K562 (cell line): ENCODE measurements at regions not wholly inside any gene's neighbourhood (a gene's known extent, or its start where the extent isn't known, plus 50 kb on each side); places are given as distances from the start of the nearest gene placed in this dataset.

ENCODE experiments used
- ATAC-seq: fragments of 200-7000 bp; cut with Tn5 transposase; 3 replicates; pipeline ENCODE4 v1.9.1; 2020; ENCODE audit warnings: moderate library complexity
- BruUV-seq: library from RNA; stranded (reverse); fragments of 400-500 nt; replicated peaks from 2 replicates; lab custom pipeline; 2021; lab: Mats Ljungman, UMichigan
- CTCF ChIA-PET: fragments of 300-600 bp; formaldehyde crosslinking; extraction: SDS; loops from one replicate; lab custom pipeline; 2021; ENCODE audit warnings: low intra/inter-chr PET ratio; lab: Yijun Ruan, JAX
- POLR2A ChIA-PET: fragments of 300-600, 350-650 bp; sonication (Branson Sonifier 250); formaldehyde crosslinking; extraction: SDS; loops from one replicate; lab custom pipeline; 2021; ENCODE audit warnings: antibody characterized with exemption, inconsistent platforms; lab: Yijun Ruan, JAX
- DNase-seq, 4 experiments: peaks; one replicate each; pipeline versions ENCODE4 v3.0.0 to v3.0.0-alpha.2; 2011 to 2018; ENCODE audit warnings: low spot score in 3 of 4, mixed read lengths in 3 of 4; ENCODE audit errors: extremely low read depth in 1 of 4
- FAIRE-seq: peaks from 2 replicates; lab custom pipeline; 2011; peaks lifted over from hg19 to GRCh38; lab: Jason Lieb, UNC
- H2AFZ ChIP-seq: 2 replicates; pipeline ENCODE4 v1.6.0; 2011; ENCODE audit warnings: low read depth, low read length, control low read depth, inconsistent platforms
- H3K27ac ChIP-seq: fragments of 200-600 bp; 3 replicates; pipeline ENCODE4 v1.8.0; 2011; ENCODE audit warnings: low read depth, mild to moderate bottlenecking, control low read depth, inconsistent platforms, low read length, moderate library complexity, mixed read lengths; ENCODE audit errors: extremely low read depth
- H3K27me3 ChIP-seq, 2 experiments: fragments of 300-600 bp in 1 of 2; 2 replicates in 1 of 2; 3 replicates in 1 of 2; pipeline versions ENCODE4 v1.6.0 to v1.8.0; 2011; ENCODE audit warnings: inconsistent platforms in 2 of 2, low read length in 2 of 2, mild to moderate bottlenecking in 1 of 2, mixed read lengths in 1 of 2, moderate library complexity in 1 of 2; ENCODE audit not compliant: control insufficient read depth in 2 of 2, insufficient read depth in 2 of 2
- H3K36me3 ChIP-seq: fragments of 300-600 bp; 3 replicates; pipeline ENCODE4 v1.8.0; 2011; ENCODE audit warnings: mild to moderate bottlenecking, low read length, inconsistent platforms; ENCODE audit not compliant: control insufficient read depth, insufficient read depth
- H3K4me1 ChIP-seq, 2 experiments: fragments of 200-600 bp in 1 of 2; replicated peaks in 1 of 2; 2 replicates in 1 of 2; 3 replicates in 1 of 2; pipeline versions ENCODE4 v1.5.1 to v1.8.0; 2011; ENCODE audit warnings: inconsistent platforms in 2 of 2, low read length in 2 of 2, mild to moderate bottlenecking in 1 of 2, mixed read lengths in 1 of 2, moderate library complexity in 1 of 2; ENCODE audit not compliant: control insufficient read depth in 2 of 2, insufficient read depth in 2 of 2
- H3K4me2 ChIP-seq: 2 replicates; pipeline ENCODE4 v1.6.1; 2011; ENCODE audit warnings: low read length, control low read depth, inconsistent platforms, mixed read lengths; ENCODE audit not compliant: insufficient read depth
- H3K4me3 ChIP-seq: fragments of 200-600 bp; sonication (generic), shearing (Covaris generic); 2 replicates; pipeline ENCODE4 v1.5.1; 2016; ENCODE audit warnings: control low read depth, inconsistent platforms
- H3K79me2 ChIP-seq: fragments of 200-600 bp; 3 replicates; pipeline ENCODE4 v1.8.0; 2011; ENCODE audit warnings: low read length, inconsistent platforms; ENCODE audit not compliant: control insufficient read depth, insufficient read depth
- H3K9ac ChIP-seq, 2 experiments: 2 replicates each; pipeline versions ENCODE4 v1.6.0 to v1.6.1; 2011; ENCODE audit warnings: low read depth in 2 of 2, low read length in 2 of 2, control low read depth in 1 of 2, inconsistent platforms in 1 of 2, mild to moderate bottlenecking in 1 of 2, mixed read lengths in 1 of 2; ENCODE audit not compliant: insufficient read depth in 1 of 2
- H3K9me1 ChIP-seq: one replicate; pipeline ENCODE4 v1.6.0; 2011; ENCODE audit warnings: inconsistent platforms, mild to moderate bottlenecking, low read length, moderate library complexity; ENCODE audit not compliant: control insufficient read depth, insufficient read depth
- H3K9me3 ChIP-seq: replicated peaks from 2 replicates; pipeline ENCODE4 v1.5.1; 2011; ENCODE audit warnings: low read depth, low read length, inconsistent platforms; ENCODE audit not compliant: control insufficient read depth, insufficient read depth
- H4K20me1 ChIP-seq: replicated peaks from 2 replicates; pipeline ENCODE4 v1.6.1; 2011; ENCODE audit warnings: low read length, inconsistent platforms, mixed read lengths; ENCODE audit not compliant: control insufficient read depth, insufficient read depth
- BMI1 ChIP-seq: fragments of 150-350 bp; IDR thresholded peaks from 2 replicates; pipeline ENCODE4 v1.6.1; 2014; ENCODE audit warnings: low read length
- CHD1 ChIP-seq: fragments of 200-600 bp; sonication (generic); IDR thresholded peaks from one replicate; pipeline ENCODE4 v1.6.1; 2012; ENCODE audit warnings: mild to moderate bottlenecking, moderate library complexity, low read length, inconsistent platforms
- POLR3G ChIP-seq: IDR thresholded peaks from 2 replicates; pipeline ENCODE4 v1.6.1; 2011; ENCODE audit not compliant: insufficient read length, insufficient replicate concordance; ENCODE audit errors: extremely low read depth
- SNRNP70 ChIP-seq: fragments of 200-400 bp; formaldehyde crosslinking; optimal IDR thresholded peaks from 2 replicates; pipeline ENCODE3; 2017; ENCODE audit warnings: low read depth, low read length
- SREBF1 ChIP-seq: fragments of 150-350 bp; IDR thresholded peaks from 2 replicates; pipeline ENCODE4 v1.6.1; 2014; ENCODE audit warnings: antibody characterized with exemption, low read depth, low read length, borderline replicate concordance
- TBP ChIP-seq: optimal IDR thresholded peaks from 2 replicates; pipeline ENCODE3; 2011; ENCODE audit warnings: low read depth, low read length, improper control_type of control experiment
- WGBS: fragments of 100-300 bp; shearing (Covaris generic); methylation state at CpG from one replicate; pipeline ENCODE4 v1.1.6; 2016; ENCODE audit warnings: low coverage, mixed read lengths; ENCODE audit not compliant: insufficient coverage; ENCODE audit errors: missing lambda C conversion rate; 5-methylcytosine and 5-hydroxymethylcytosine counted together
- in situ Hi-C: fragments of 300-500 bp; cut with MboI; formaldehyde crosslinking; loops from 4 replicates; pipeline ENCODE4 v1.15.0; 2018; ENCODE audit warnings: inconsistent platforms, mixed read lengths
- intact Hi-C: fragments of 100-400 bp; cut with micrococcal nuclease; formaldehyde crosslinking; loops from 2 replicates; pipeline ENCODE4 v1.14.2; 2022
- TF ChIP-seq, protein P1 (sequence below), 2 experiments: fragments of 450-650 bp; formaldehyde crosslinking in 1 of 2; IDR thresholded peaks; 2 replicates each; pipeline versions ENCODE4 v1.4.0 to v1.6.1; 2014 to 2020; ENCODE audit warnings: mild to moderate bottlenecking in 2 of 2, borderline replicate concordance in 1 of 2, low read depth in 1 of 2
- TF ChIP-seq, protein P2 (sequence below): IDR thresholded peaks from 2 replicates; pipeline ENCODE4 v1.6.1; 2016; ENCODE audit warnings: missing genetic modification characterization, missing compliant biosample characterization

DNA sequence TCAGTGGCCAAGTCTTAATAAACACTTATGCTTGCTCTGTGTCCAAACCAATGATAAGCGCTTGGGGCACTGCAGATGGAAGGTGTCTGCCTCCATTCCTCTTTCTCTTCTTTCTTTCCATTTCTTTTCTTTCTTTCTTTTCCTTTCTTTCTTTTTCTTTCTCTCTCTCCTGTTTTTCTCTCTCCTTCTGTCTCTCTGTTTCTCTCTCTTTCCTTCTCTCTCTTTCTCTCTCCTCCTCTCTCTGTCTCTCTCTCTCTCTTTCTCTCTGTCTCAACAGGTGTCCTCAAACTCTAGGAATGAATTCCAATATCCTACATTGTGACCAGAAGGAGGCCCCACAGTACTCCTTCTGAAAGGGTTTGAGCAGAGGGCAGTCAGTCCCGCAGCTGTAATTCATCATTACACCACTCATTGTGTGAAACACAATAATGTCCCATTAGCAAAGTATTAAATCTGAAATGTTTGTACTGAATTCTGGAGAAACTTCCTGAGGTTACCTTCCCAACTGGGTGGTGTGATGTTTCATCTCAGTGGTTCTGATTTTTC is 66.5 kb upstream of the PAGE1 start:
- H3K79me2 ChIP-seq = no peaks in the 10 kb centered on the region
- CTCF ChIA-PET = no interaction called here
- ATAC-seq (no peak), DNase-seq (no peak), FAIRE-seq (no peak)
- 14% methylated on average over 1 of the region's 2 CpGs for WGBS
- BruUV-seq = no TSS peak
- H3K36me3 ChIP-seq = no peaks in the 10 kb centered on the region
- no peak overlapping the region for H3K4me3 ChIP-seq
- POLR2A ChIA-PET = no interaction called here
- H3K9me1 ChIP-seq = no peaks in the 10 kb centered on the region
- in situ Hi-C loops = no loop called here
- H3K27ac ChIP-seq = no peak overlapping the region
- H2AFZ ChIP-seq = no peak overlapping the region
- no peak for TF ChIP-seq CHD1
- no peak for TF ChIP-seq TBP
- TF ChIP-seq POLR3G = no peak
- TF ChIP-seq, protein P1, sequence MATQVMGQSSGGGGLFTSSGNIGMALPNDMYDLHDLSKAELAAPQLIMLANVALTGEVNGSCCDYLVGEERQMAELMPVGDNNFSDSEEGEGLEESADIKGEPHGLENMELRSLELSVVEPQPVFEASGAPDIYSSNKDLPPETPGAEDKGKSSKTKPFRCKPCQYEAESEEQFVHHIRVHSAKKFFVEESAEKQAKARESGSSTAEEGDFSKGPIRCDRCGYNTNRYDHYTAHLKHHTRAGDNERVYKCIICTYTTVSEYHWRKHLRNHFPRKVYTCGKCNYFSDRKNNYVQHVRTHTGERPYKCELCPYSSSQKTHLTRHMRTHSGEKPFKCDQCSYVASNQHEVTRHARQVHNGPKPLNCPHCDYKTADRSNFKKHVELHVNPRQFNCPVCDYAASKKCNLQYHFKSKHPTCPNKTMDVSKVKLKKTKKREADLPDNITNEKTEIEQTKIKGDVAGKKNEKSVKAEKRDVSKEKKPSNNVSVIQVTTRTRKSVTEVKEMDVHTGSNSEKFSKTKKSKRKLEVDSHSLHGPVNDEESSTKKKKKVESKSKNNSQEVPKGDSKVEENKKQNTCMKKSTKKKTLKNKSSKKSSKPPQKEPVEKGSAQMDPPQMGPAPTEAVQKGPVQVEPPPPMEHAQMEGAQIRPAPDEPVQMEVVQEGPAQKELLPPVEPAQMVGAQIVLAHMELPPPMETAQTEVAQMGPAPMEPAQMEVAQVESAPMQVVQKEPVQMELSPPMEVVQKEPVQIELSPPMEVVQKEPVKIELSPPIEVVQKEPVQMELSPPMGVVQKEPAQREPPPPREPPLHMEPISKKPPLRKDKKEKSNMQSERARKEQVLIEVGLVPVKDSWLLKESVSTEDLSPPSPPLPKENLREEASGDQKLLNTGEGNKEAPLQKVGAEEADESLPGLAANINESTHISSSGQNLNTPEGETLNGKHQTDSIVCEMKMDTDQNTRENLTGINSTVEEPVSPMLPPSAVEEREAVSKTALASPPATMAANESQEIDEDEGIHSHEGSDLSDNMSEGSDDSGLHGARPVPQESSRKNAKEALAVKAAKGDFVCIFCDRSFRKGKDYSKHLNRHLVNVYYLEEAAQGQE (IDR thresholded peaks at IDR 0.05; ENCODE audit: borderline replicate concordance) = no peak
- TF ChIP-seq, protein P1 (CRISPR knock-in tag; IDR thresholded peaks at IDR 0.05; ENCODE audit: low read depth) = no peak
- TF ChIP-seq, protein P2, sequence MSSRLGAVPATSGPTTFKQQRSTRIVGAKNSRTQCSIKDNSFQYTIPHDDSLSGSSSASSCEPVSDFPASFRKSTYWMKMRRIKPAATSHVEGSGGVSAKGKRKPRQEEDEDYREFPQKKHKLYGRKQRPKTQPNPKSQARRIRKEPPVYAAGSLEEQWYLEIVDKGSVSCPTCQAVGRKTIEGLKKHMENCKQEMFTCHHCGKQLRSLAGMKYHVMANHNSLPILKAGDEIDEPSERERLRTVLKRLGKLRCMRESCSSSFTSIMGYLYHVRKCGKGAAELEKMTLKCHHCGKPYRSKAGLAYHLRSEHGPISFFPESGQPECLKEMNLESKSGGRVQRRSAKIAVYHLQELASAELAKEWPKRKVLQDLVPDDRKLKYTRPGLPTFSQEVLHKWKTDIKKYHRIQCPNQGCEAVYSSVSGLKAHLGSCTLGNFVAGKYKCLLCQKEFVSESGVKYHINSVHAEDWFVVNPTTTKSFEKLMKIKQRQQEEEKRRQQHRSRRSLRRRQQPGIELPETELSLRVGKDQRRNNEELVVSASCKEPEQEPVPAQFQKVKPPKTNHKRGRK (tag) = peak; percentile 92
- no peak for TF ChIP-seq SREBF1
- TF ChIP-seq BMI1 = no peak
- no peak for TF ChIP-seq SNRNP70
- intact Hi-C loops = loop anchor here (5.0 kb wide), 2 partner anchors 75 to 155 kb away; no protein-coding TSS in a partner anchor
- no peaks in the 10 kb centered on the region for H3K27me3 ChIP-seq
- no peaks in the 10 kb centered on the region for H4K20me1 ChIP-seq
- no peaks in the 10 kb centered on the region for H3K9me3 ChIP-seq
- H3K4me2 ChIP-seq = no peak overlapping the region
- no peak overlapping the region for H3K9ac ChIP-seq
- no peaks in the 10 kb centered on the region for H3K4me1 ChIP-seq
